Osteoblast (primary cell): ENCODE measurements at regions not wholly inside any gene's neighbourhood (a gene's known extent, or its start where the extent isn't known, plus 50 kb on each side); places are given as distances from the start of the nearest gene placed in this dataset.

Experiments used
- DNase-seq: peaks from one replicate; pipeline ENCODE4 v3.0.0; 2011; ENCODE audit warnings: low spot score, mixed read lengths; ENCODE audit not compliant: insufficient read length; ENCODE audit errors: missing footprints
- H2AFZ ChIP-seq: 2 replicates; pipeline ENCODE4 v1.6.0; 2011; ENCODE audit warnings: mild to moderate bottlenecking, low read length
- H3K27ac ChIP-seq: 2 replicates; pipeline ENCODE4 v1.5.1; 2011; ENCODE audit warnings: mild to moderate bottlenecking, low read depth, low read length, moderate library complexity
- H3K27me3 ChIP-seq: 2 replicates; pipeline ENCODE4 v1.6.0; 2012; ENCODE audit warnings: mild to moderate bottlenecking, control low read depth, inconsistent platforms, low read length, moderate library complexity; ENCODE audit not compliant: insufficient read depth
- H3K36me3 ChIP-seq: 2 replicates; pipeline ENCODE4 v1.5.1; 2011; ENCODE audit warnings: mild to moderate bottlenecking, low read length, control low read depth, moderate library complexity; ENCODE audit not compliant: insufficient read depth
- H3K4me1 ChIP-seq: 2 replicates; pipeline ENCODE4 v1.5.1; 2011; ENCODE audit warnings: mild to moderate bottlenecking, low read length, control low read depth, moderate library complexity; ENCODE audit not compliant: insufficient read depth
- H3K4me2 ChIP-seq: 2 replicates; pipeline ENCODE4 v1.6.0; 2011; ENCODE audit warnings: mild to moderate bottlenecking, low read length; ENCODE audit not compliant: insufficient read depth
- H3K4me3 ChIP-seq: fragments of 200-600 bp; sonication (generic); 3 replicates; pipeline ENCODE4 v1.5.1; 2012; ENCODE audit warnings: mild to moderate bottlenecking, low read length, inconsistent platforms; ENCODE audit not compliant: insufficient read depth
- H3K79me2 ChIP-seq: 2 replicates; pipeline ENCODE4 v1.6.0; 2012; ENCODE audit warnings: mild to moderate bottlenecking, low read length, control low read depth, inconsistent platforms; ENCODE audit not compliant: insufficient read depth
- H3K9me3 ChIP-seq: 2 replicates; pipeline ENCODE4 v1.5.1; 2011; ENCODE audit warnings: low read depth, low read length, control low read depth
- H4K20me1 ChIP-seq: 2 replicates; pipeline ENCODE4 v1.6.0; 2012; ENCODE audit warnings: mild to moderate bottlenecking, low read length, control low read depth; ENCODE audit not compliant: insufficient read depth
- CTCF ChIP-seq: IDR thresholded peaks from 2 replicates; pipeline ENCODE4 v1.5.1; 2011; ENCODE audit warnings: mild to moderate bottlenecking, low read depth, low read length, moderate library complexity; ENCODE audit errors: extremely low read depth

DNA sequence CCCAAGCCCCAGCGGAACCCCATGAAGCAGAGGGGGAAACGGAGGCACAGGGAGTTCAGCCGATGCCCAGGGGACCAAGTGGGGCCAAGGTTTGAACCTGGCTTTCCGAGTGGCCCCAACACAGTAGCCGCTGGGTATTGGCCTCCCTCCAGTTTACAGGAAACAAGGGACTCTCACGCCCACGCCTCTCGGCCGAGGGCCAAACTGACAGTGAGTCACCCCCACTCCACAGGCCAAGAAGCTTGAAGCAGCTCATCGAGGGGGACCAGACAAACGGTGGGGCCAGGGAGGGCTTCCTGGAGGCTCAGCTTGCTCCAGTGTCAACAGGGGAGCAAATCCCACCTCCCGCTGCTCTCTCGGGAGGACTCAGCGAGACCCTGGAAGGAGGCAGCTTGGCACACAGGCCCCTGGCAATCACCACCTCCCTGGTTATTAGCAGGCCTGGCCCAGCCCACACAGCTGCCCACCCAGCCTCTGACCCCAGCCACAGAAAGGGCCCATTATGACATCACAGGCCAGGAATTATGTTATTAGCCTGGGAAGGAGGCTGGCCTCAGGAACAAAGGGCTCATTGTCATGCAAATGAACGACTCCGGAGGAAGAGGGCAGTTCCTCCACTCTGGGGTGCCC lies 54.6 kb downstream of the NCOR2 start:
- peaks cover 93% of the 10 kb centered on the region for H4K20me1 ChIP-seq
- H3K27me3 ChIP-seq, result no peaks in the 10 kb centered on the region
- H3K27ac ChIP-seq, result peak overlapping the region; percentile 95
- no peaks in the 10 kb centered on the region for H3K9me3 ChIP-seq
- peak overlapping the region; percentile 57 for H2AFZ ChIP-seq
- TF ChIP-seq CTCF, result no peak
- peak overlapping the region; percentile 48 for H3K4me3 ChIP-seq
- peak; percentile 97 for DNase-seq
- peaks cover 55% of the 10 kb centered on the region for H3K4me1 ChIP-seq
- peaks cover 92% of the 10 kb centered on the region for H3K79me2 ChIP-seq
- H3K4me2 ChIP-seq, result peak overlapping the region; percentile 75
- peaks cover 10% of the 10 kb centered on the region for H3K36me3 ChIP-seq

DNA sequence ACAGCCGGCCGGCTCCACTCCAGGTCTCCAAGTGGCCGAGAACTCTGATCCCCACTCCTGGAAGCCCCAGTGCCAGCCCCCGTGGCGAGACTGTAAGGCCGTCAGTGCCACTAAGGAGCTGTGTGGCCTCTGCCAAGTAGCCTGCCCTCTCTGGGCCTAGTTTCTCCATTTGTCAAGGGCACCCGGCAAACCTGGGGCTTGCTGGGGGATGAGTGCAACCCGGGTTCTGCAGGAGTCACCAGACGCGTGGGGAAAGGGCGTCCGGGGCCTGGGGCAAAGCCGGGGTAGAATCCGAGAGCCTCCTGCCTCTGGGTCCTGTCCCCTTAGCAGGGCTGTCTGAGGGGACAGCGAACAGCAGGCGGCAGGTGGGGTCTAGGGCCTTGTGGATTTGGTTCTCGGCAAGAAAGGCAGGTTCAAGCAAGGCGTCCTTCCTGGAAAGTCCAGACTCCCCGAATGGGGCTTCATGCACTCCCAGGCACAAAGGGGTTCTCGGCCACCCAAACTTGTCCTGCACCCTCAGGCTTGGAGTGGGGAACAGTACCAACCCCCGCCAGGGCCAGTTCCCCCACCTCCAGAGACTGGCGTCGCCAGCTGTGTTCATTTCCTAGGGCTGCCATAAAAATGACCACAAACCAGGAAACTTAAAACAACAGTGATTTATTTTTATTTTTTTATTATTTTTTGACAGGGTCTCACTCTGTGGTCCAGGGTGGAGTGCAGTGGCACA lies 56.0 kb downstream of the NCOR2 start:
- Histone ChIP-seq H3K79me2 (peaks cover 97% of the 10 kb centered on the region), H3K4me1 (peaks cover 49% of the 10 kb centered on the region), H3K4me2 (no peak overlapping the region), H3K36me3 (peaks cover 10% of the 10 kb centered on the region), H4K20me1 (peaks cover 96% of the 10 kb centered on the region), H3K27me3 (no peaks in the 10 kb centered on the region), H3K9me3 (no peaks in the 10 kb centered on the region), H3K27ac (no peak overlapping the region), H2AFZ (no peak overlapping the region), H3K4me3 (no peak overlapping the region)
- TF ChIP-seq CTCF, result no peak
- DNase-seq, result peak; percentile 76

DNA sequence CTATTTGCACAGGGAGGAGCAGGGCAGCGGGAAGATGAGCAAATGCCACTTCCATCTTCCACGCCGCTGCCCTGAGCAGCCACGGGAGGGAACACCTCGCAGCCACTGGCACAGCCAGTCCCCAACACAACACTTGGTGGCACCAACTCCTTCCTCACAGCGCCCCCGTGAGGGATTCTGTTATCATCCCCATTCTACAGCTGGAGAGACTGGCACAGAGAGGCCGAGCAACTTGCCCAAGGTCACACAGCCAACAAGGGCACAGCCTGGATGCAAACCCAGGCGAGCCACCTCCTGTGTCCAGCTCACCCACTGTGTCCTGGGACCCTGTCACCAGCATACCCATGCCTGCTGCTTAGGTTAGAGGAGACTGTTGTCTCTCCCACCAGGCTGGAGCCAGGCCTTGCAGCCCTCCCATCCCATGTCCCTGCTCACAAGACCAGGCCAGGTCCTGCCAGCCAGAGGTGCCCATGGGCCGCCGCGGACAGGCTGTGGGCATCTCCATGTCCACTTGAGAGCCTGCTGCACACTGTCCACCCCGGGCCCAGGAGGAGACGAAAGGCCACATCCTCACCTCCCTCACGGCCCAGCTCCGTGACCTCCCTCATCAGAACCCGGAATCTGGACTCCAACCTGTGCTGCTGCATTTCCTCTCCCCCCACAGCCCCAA lies 57.0 kb downstream of the NCOR2 start:
- Histone ChIP-seq H3K4me1 (peaks cover 50% of the 10 kb centered on the region), H3K9me3 (no peaks in the 10 kb centered on the region), H4K20me1 (peaks cover 96% of the 10 kb centered on the region), H3K4me3 (no peak overlapping the region), H3K79me2 (peaks cover 97% of the 10 kb centered on the region), H3K4me2 (no peak overlapping the region), H2AFZ (no peak overlapping the region), H3K27ac (no peak overlapping the region), H3K27me3 (no peaks in the 10 kb centered on the region), H3K36me3 (peaks cover 7% of the 10 kb centered on the region)
- DNase-seq, result no peak
- TF ChIP-seq CTCF, result no peak
